PC-9 (cell line): ENCODE measurements at regions not wholly inside any gene's neighbourhood (a gene's known extent, or its start where the extent isn't known, plus 50 kb on each side); places are given as distances from the start of the nearest gene placed in this dataset.

ENCODE experiments used
- BruUV-seq: library from RNA; stranded (reverse); fragments of 400-500 nt; replicated peaks from 2 replicates; lab custom pipeline; 2021; lab: Mats Ljungman, UMichigan
- CTCF ChIA-PET: fragments of 300-600 bp; sonication (Branson Sonifier 250); formaldehyde crosslinking; loops from one replicate; lab custom pipeline; 2022; ENCODE audit warnings: antibody characterized with exemption; lab: Charles Lee
- POLR2A ChIA-PET: fragments of 300-600 bp; sonication (Branson Sonifier 250); formaldehyde crosslinking; loops from one replicate; lab custom pipeline; 2022; ENCODE audit warnings: antibody characterized with exemption; ENCODE audit not compliant: unreplicated experiment; lab: Charles Lee
- DNase-seq, 2 experiments: peaks; one replicate each; pipeline versions ENCODE4 v3.0.0 to v3.0.0-alpha.2; 2015 to 2022; ENCODE audit warnings: mixed read lengths in 1 of 2
- H2AFZ ChIP-seq: fragments of 200-600 bp; sonication (generic); 2 replicates; pipeline ENCODE4 v1.8.1; 2017; ENCODE audit warnings: antibody characterized with exemption
- H3F3A ChIP-seq: fragments of 200-600 bp; sonication (generic); 2 replicates; pipeline ENCODE4 v1.8.1; 2017; ENCODE audit warnings: antibody characterized with exemption, mild to moderate bottlenecking, low read depth; ENCODE audit not compliant: insufficient read depth
- H3K27ac ChIP-seq: fragments of 200-600 bp; sonication (generic); 2 replicates; pipeline ENCODE4 v1.6.1; 2016; ENCODE audit warnings: mixed run types
- H3K27me3 ChIP-seq: fragments of 200-600 bp; sonication (generic); 2 replicates; pipeline ENCODE4 v1.6.1; 2016; ENCODE audit warnings: low read depth, mixed run types; ENCODE audit not compliant: insufficient read depth
- H3K36me3 ChIP-seq: fragments of 200-600 bp; sonication (generic); 2 replicates; pipeline ENCODE4 v1.6.1; 2016; ENCODE audit warnings: low read depth, mixed run types
- H3K4me1 ChIP-seq: fragments of 200-600 bp; sonication (generic); replicated peaks from 2 replicates; pipeline ENCODE4 v1.6.1; 2016; ENCODE audit warnings: mixed run types; ENCODE audit not compliant: insufficient read depth
- H3K4me2 ChIP-seq: fragments of 200-600 bp; sonication (generic); 2 replicates; pipeline ENCODE4 v1.6.1; 2017; ENCODE audit warnings: mixed run types
- H3K4me3 ChIP-seq: fragments of 200-600 bp; sonication (generic); 2 replicates; pipeline ENCODE4 v1.6.1; 2016; ENCODE audit warnings: mixed run types
- H3K79me2 ChIP-seq: fragments of 200-600 bp; sonication (generic); 2 replicates; pipeline ENCODE4 v1.6.1; 2017; ENCODE audit warnings: low read depth, mixed run types
- H3K9me2 ChIP-seq: fragments of 200-600 bp; sonication (generic); 2 replicates; pipeline ENCODE4 v1.8.1; 2017; ENCODE audit warnings: mild to moderate bottlenecking; ENCODE audit not compliant: insufficient read depth
- H3K9me3 ChIP-seq: fragments of 200-600 bp; sonication (generic); 2 replicates; pipeline ENCODE4 v1.8.1; 2016; ENCODE audit warnings: low read depth; ENCODE audit not compliant: insufficient read depth
- H4K20me1 ChIP-seq: fragments of 200-600 bp; sonication (generic); 2 replicates; pipeline ENCODE4 v1.8.1; 2017; ENCODE audit not compliant: insufficient read depth
- EZH2 ChIP-seq: fragments of 200-600 bp; sonication (generic); IDR thresholded peaks from 2 replicates; pipeline ENCODE4 v1.8.0; 2017; ENCODE audit warnings: antibody characterized with exemption, low read depth
- intact Hi-C: fragments of 100-400 bp; cut with micrococcal nuclease; formaldehyde crosslinking; loops from one replicate; pipeline ENCODE4 v1.10.0; 2022; ENCODE audit not compliant: unreplicated experiment
- TF ChIP-seq, protein P1 (sequence below): fragments of 200-600 bp; sonication (generic); conservative IDR thresholded peaks from 2 replicates; pipeline ENCODE4 v1.6.1; 2017; ENCODE audit warnings: mixed run types, antibody characterized with exemption, mild to moderate bottlenecking, moderate library complexity

DNA sequence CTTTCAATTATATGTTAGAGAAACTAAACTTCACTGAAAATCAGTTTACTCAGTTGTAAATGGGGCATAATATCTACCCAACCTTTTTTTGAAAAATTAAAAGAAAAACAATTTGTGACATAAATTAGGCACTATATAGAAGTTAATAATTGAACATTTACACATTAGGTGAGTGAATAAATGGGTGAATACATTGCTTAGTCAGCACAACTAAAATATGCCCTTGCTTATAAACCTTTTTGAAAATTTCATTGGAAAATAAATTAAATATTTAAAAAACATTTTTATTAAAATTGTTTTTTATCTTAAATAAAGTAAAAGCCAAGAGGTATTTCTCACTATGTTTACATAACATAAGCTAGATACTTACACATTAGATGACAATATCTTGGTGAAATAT is 994.5 kb upstream of the TENM4 start:
- no peak overlapping the region for H2AFZ ChIP-seq
- H3K27ac ChIP-seq = no peak overlapping the region
- intact Hi-C loops = no loop called here
- DNase-seq = no peak
- no peak overlapping the region for H3K4me2 ChIP-seq
- ChIA-PET CTCF (no interaction called here), POLR2A (interaction anchor here (0.7 kb wide), 1 partner anchor 105 kb away, joined by 3 read pairs; no protein-coding TSS in a partner anchor)
- no peaks in the 10 kb centered on the region for H3F3A ChIP-seq
- H3K4me3 ChIP-seq = no peak overlapping the region
- no peaks in the 10 kb centered on the region; the same call in 1 of the 2 replicates for H3K9me2 ChIP-seq
- TF ChIP-seq, protein P1, sequence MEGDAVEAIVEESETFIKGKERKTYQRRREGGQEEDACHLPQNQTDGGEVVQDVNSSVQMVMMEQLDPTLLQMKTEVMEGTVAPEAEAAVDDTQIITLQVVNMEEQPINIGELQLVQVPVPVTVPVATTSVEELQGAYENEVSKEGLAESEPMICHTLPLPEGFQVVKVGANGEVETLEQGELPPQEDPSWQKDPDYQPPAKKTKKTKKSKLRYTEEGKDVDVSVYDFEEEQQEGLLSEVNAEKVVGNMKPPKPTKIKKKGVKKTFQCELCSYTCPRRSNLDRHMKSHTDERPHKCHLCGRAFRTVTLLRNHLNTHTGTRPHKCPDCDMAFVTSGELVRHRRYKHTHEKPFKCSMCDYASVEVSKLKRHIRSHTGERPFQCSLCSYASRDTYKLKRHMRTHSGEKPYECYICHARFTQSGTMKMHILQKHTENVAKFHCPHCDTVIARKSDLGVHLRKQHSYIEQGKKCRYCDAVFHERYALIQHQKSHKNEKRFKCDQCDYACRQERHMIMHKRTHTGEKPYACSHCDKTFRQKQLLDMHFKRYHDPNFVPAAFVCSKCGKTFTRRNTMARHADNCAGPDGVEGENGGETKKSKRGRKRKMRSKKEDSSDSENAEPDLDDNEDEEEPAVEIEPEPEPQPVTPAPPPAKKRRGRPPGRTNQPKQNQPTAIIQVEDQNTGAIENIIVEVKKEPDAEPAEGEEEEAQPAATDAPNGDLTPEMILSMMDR = no peak
- TF ChIP-seq EZH2 = no peak
- no peaks in the 10 kb centered on the region for H3K4me1 ChIP-seq
- no TSS peak for BruUV-seq
- no peaks in the 10 kb centered on the region for H3K9me3 ChIP-seq
- H4K20me1 ChIP-seq = no peaks in the 10 kb centered on the region
- no peaks in the 10 kb centered on the region for H3K36me3 ChIP-seq
- H3K27me3 ChIP-seq = no peaks in the 10 kb centered on the region
- H3K79me2 ChIP-seq = no peaks in the 10 kb centered on the region

DNA sequence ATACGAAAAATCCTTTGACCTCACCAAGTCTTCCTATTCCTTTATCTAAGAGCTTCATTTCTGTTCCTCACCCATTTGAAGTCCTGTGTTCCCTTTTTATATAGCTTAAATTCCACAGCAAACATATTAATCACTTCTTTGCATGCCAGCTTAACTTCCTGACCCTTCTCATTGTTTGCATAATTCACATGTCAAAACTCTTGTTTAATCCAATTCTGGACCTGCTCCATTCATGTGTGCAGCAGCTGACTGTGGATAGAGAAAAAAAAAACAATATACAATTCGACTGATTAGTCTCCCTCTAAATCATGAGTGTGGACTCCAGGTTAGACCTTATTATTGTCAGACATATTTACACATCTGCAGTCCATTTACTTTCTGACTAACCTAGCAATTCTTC is 991.2 kb upstream of the TENM4 start:
- no peaks in the 10 kb centered on the region for H3K9me3 ChIP-seq
- no peak overlapping the region for H3K27ac ChIP-seq
- H3K27me3 ChIP-seq = no peaks in the 10 kb centered on the region
- DNase-seq = no peak
- H3F3A ChIP-seq = no peaks in the 10 kb centered on the region
- no peaks in the 10 kb centered on the region for H3K4me1 ChIP-seq
- no peaks in the 10 kb centered on the region for H3K36me3 ChIP-seq
- no peaks in the 10 kb centered on the region for H3K79me2 ChIP-seq
- H3K4me2 ChIP-seq = no peak overlapping the region
- H3K4me3 ChIP-seq = no peak overlapping the region
- H3K9me2 ChIP-seq = no peaks in the 10 kb centered on the region; the same call in 1 of the 2 replicates
- no peaks in the 10 kb centered on the region for H4K20me1 ChIP-seq
- intact Hi-C loops = no loop called here
- CTCF ChIA-PET = no interaction called here
- TF ChIP-seq, protein P1 = no peak
- TF ChIP-seq EZH2 = no peak
- no TSS peak for BruUV-seq
- no peak overlapping the region for H2AFZ ChIP-seq
- POLR2A ChIA-PET = interaction anchor here (0.6 kb wide), 1 partner anchor 21 kb away, joined by 6 read pairs; no protein-coding TSS in a partner anchor

DNA sequence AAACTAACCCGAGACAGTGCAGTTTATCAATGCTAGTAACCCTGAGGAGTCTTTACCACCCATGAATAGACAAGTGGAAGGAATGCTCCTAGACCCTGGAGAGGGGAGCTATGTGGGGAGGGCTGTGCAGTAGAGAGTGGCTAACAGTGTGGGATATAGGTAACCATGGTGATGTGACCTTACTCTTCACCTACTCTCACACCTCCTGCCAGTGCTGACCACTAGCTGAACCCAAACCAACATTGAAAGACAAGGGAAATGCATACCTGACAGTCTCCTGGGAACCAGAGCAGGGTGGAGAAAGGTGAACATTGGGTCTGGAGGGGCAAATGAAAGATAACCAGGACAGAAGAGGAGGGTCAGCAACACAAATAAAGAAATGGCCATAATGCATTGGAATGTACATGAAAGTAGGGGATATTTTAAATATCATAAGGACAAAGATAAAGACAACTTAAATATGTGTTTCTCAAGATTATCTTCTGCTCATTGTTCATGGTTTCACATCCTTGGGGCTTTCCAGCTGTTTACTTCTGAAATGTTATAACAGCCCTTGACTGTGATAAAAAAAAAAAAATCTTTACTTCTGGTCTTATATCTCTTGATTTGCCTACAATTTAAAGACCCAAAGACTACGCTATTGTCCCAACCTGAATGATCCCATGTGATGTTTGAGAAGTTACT is 983.3 kb upstream of the TENM4 start:
- TF ChIP-seq, protein P1 = no peak
- no peak for TF ChIP-seq EZH2
- H3K79me2 ChIP-seq = no peaks in the 10 kb centered on the region
- no peak overlapping the region for H3K27ac ChIP-seq
- no peak overlapping the region for H2AFZ ChIP-seq
- H3F3A ChIP-seq = no peaks in the 10 kb centered on the region
- no peaks in the 10 kb centered on the region for H3K9me2 ChIP-seq
- ChIA-PET CTCF (no interaction called here), POLR2A (no interaction called here)
- no peaks in the 10 kb centered on the region for H3K27me3 ChIP-seq
- no peaks in the 10 kb centered on the region for H3K4me1 ChIP-seq
- H3K4me3 ChIP-seq = no peak overlapping the region
- no peaks in the 10 kb centered on the region for H4K20me1 ChIP-seq
- H3K36me3 ChIP-seq = no peaks in the 10 kb centered on the region
- no TSS peak for BruUV-seq
- no peak overlapping the region for H3K4me2 ChIP-seq
- peak in 1 of 2 experiments; percentile 3 for DNase-seq
- intact Hi-C loops = no loop called here
- no peaks in the 10 kb centered on the region for H3K9me3 ChIP-seq
